ENCODE measurements at regions not wholly inside any gene's neighbourhood (a gene's known extent, or its start where the extent isn't known, plus 50 kb on each side); places are given as distances from the start of the nearest gene placed in this dataset.

DNA sequence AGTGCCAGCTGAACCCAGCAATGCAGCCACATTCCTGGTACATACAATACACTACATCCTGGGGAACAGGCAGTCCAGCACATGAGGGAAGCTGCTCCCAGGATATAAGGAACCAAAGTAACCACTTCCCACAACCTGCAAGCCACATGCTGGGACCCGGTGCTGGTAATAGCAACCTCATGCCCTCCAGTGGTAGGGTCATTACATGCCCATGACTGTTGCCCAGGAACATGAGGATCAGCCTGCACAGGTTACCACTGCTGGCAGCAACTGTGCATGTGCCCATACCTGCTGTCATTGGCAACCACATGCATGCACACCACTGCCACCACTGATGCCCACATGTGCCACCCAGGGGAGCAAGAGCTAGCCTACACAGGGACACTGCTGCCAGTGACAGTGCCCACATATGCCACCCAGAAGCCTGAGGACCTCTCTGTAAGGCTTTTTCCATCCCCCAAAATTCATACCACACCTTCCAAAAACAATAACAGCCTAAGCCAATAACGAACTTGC lies 1982.5 kb downstream of the ARAP2 start:
- intact Hi-C loops (cut with DNase I; ENCODE audit: low total_unique reads), result no loop called here
- DNase-seq, result no peak
- Histone ChIP-seq H3K36me3 (ENCODE audit: low read depth, missing control alignments) (no peaks in the 10 kb centered on the region), H3K4me1 (no peaks in the 10 kb centered on the region), H3K4me3 (no peak overlapping the region), H3K9me3 (no peaks in the 10 kb centered on the region), H3K27ac (no peak overlapping the region), H3K27me3 (no peaks in the 10 kb centered on the region)
- TF ChIP-seq CTCF (IDR thresholded peaks at IDR 0.05) (no peak), POLR2A (IDR thresholded peaks at IDR 0.05) (no peak)
- 79 to 87% methylated on average over 2 of the region's 2 CpGs for WGBS, 2 donors

GRCh38 chr4:34269613-34270012 lies 1974.7 kb downstream of the ARAP2 start:
- Histone ChIP-seq H3K27me3 (no peaks in the 10 kb centered on the region), H3K4me1 (no peaks in the 10 kb centered on the region), H3K4me3 (no peak overlapping the region), H3K27ac (no peak overlapping the region), H3K36me3 (ENCODE audit: low read depth, missing control alignments) (no peaks in the 10 kb centered on the region), H3K9me3 (no peaks in the 10 kb centered on the region)
- TF ChIP-seq POLR2A (IDR thresholded peaks at IDR 0.05) (no peak), CTCF (IDR thresholded peaks at IDR 0.05) (no peak)
- intact Hi-C loops (cut with DNase I; ENCODE audit: low total_unique reads), result no loop called here
- WGBS, 2 donors, result 85 to 97% methylated on average over 1 of the region's 1 CpG
- DNase-seq, result no peak

DNA sequence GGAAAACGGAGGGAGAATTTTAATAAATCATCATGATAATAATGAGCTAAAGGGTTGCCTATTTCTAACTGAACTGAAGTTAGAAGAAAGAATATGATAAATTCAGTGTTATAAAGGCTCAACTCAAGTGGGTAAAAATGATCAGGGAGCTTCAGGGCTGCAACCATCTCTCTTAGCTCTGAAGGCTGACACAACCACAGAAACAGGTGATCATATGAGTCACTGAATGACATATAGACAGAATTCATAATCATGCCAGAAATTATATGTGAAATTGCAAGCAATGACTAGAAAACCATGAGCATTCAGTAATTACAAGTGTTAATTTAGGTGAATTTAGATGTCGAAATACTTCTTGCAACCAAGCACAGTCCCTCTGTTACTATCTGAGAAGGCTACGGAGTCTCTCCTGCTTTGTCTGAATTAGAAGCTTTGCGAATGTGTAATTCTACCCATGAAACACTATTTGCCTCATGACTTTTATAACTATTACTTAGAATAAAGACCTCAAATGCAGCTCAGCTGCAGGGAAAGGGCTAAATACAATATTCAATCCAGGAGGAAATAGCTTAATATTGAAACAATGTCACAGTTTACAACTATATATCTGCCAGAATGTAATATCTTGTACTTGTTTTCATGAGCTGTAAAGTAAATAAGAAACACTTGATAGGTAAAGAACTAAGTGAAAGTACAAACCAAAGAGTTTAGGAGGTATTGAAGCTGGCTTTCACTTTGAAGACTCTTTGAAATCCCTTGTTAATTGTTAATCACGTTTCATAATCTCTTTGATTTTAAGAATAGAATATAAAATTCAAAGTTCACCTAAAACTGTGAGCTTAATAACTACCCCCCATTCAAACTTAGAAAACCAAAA lies 1972.6 kb downstream of the ARAP2 start:
- no peak for TF ChIP-seq POLR2A (IDR thresholded peaks at IDR 0.05)
- no peak for TF ChIP-seq CTCF (IDR thresholded peaks at IDR 0.05)
- Histone ChIP-seq H3K27me3 (no peaks in the 10 kb centered on the region), H3K27ac (no peak overlapping the region), H3K4me1 (no peaks in the 10 kb centered on the region), H3K4me3 (no peak overlapping the region), H3K36me3 (ENCODE audit: low read depth, missing control alignments) (no peaks in the 10 kb centered on the region), H3K9me3 (no peaks in the 10 kb centered on the region)
- DNase-seq, result no peak
- intact Hi-C loops (cut with DNase I; ENCODE audit: low total_unique reads), result no loop called here
- WGBS, 2 donors, result 74 to 77% methylated on average over 5 of the region's 5 CpGs

- H3K4me1 ChIP-seq, result no peaks in the 10 kb centered on the region
Measured at GRCh38 chr4:34279011-34279410, 1965.3 kb downstream of the ARAP2 start.

More at GRCh38 chr4:34279011-34279410, 1965.3 kb downstream of the ARAP2 start:
- Histone ChIP-seq H3K9me3 (no peaks in the 10 kb centered on the region), H3K4me3 (no peak overlapping the region), H3K27me3 (no peaks in the 10 kb centered on the region), H3K36me3 (ENCODE audit: low read depth, missing control alignments) (no peaks in the 10 kb centered on the region), H3K27ac (no peak overlapping the region)
- intact Hi-C loops (cut with DNase I; ENCODE audit: low total_unique reads), result no loop called here
- no peak for DNase-seq
- TF ChIP-seq POLR2A (IDR thresholded peaks at IDR 0.05) (no peak), CTCF (IDR thresholded peaks at IDR 0.05) (no peak)
